NCI-H748 treated with DMSO at 0.1 percent for 48 hours (cell line): ENCODE measurements at regions not wholly inside any gene's neighbourhood (a gene's known extent, or its start where the extent isn't known, plus 50 kb on each side); places are given as distances from the start of the nearest gene placed in this dataset.
A peak's percentile ranks its signal among the peaks of the same experiment; 100 is the strongest.
"Not testable (repeated sequence)": the region's sequence is repeated elsewhere in the genome, so short reads cannot be mapped to it uniquely, and the experiment has no call there.

Experiments used
- DNase-seq: peaks from one replicate; lab custom pipeline; 2025; lab: John Stamatoyannopoulos, UW

DNA sequence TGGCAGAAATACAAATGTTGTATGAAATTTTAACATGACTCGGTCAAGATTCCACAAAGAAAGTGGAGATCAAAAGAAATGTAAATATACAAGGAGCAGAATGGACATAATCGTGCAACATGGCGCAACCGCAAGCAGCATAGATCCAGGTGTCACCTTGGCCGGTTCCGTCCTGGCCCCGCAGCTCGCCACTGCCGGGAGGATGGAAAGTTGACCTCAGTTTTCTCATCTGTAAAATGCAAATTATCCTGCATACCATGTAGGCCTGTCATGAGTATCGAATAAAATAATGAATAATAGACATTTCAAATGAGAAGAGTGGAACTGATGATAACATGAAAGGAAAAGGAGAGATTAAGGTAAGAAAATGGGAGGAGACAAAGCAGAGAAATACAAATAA, 427.3 kb upstream of the SMIM21 start:
- no peak for DNase-seq

- peak; percentile 14 for DNase-seq
Measured at GRCh38 chr18:75854174-75854573, 426.7 kb upstream of the SMIM21 start.

DNA sequence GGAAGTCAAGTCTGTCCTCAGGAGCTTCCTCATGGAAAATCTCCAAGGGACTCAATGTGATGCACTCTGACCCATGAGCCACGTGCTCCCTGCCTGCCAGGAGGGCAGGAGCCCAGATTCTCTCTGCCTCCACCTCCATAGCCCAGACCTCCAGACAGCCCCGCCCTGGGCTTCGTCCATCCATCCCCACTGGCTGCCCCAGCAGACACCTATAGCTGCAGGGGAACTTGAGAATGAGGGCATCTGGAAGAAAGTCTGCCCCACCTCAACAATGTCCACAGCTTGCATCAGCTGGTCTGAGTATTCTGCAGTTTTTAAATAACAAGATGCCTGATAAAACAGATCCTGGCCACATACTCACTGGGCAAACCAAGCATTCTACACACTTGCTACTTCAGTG, 418.8 kb upstream of the SMIM21 start:
- DNase-seq: no peak

DNA sequence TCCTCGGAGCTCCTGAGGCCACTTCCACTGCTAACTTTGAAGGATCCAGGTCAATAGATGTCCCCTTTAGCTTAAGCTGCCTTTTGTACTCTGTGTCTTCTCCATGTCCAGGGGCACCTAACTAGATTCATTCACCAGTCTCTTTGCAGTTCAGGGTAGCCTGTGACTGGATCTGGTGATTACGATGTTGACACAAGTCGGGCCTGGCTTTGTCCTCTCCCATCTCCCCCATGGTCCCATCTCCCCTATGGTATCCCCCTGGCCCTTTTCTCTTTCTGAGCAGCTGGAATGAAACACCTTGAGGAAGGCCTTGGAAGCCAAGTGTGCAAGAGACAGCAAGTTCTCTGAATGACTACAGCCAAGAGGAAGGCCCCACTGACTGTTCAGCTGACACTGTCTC, 417.9 kb upstream of the SMIM21 start:
- DNase-seq: no peak

GRCh38 chr18:75844146-75844545, 416.6 kb upstream of the SMIM21 start:
- DNase-seq: peak; percentile 4

- DNase-seq: no peak
Measured at GRCh38 chr18:75840131-75840530, 412.6 kb upstream of the SMIM21 start.

DNA sequence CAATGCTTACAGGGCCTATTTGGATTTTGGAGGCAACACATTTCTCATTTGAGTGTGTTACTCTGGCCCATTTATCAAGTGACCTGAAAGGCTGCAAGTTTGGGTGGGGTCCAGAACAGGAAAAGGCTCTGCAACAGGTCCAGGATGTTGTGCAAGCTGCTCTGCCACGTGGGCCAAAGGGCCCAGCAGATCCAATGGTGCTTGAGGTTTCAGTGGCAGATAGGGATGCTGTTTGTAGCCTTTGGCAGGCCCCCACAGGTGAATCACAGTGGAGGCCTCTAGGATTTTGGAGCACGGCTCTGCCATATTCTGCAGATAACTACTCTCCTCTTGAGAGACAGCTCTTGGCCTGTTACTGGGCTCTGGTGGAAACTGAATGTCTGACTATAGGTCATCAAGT, 412.2 kb upstream of the SMIM21 start:
- not testable (repeated sequence) for DNase-seq

DNA sequence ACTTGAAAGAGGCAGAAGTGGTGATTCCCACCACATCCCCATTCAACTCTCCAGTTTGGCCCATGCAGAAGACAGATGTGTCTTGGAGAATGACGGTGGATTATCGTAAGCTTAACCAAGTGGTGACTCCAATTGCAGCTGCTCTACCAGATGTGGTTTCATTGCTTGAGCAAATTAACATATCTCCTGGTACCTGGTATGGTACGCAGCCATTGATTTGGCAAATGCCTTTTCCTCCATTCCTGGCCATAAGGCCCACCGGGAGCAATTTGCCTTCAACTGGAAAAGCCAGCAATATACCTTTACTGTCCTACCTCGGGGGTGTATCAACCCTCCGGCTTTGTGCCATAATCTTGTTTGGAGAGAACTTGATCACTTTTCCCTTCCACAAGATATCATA, 411.5 kb upstream of the SMIM21 start:
- no peak for DNase-seq

DNA sequence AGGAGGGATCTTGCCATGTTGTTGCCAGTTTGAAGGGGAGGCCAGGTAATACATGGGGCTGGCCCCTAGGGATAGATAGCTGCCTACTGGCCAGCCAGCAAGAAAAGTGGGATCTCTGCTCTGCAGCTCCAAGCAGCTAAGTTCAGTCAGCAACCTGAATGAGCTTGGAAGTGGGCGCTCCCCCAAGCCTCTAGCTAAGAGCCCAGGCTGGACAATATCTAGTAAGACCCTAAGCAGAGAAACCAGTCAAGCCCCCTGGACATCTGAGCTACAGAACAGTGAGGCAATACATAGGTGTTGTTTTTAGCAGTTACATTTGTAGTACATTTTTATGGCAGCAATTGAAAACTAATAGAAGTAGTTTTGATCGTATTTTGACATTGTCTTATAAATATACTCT, 409.8 kb upstream of the SMIM21 start:
- DNase-seq: no peak

DNA sequence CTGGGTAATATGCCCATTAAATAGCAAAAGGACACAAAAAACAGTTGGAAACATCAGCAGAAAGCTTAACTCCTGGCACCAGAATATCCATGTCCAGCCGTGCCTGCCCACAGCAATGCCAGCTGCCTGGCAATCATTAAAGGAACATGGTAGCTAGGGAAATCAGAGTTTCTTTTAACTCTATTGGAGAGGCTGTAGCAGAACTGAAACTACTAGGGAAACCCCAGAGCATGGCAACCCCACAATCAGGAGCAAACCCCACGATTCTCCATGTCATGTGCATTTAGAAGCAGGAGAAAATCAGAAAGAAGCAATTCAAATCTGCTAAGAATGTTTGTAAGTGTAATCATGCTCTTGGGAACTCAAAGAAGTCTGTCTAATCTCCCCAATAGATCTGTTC, 409.0 kb upstream of the SMIM21 start:
- DNase-seq: no peak

DNA sequence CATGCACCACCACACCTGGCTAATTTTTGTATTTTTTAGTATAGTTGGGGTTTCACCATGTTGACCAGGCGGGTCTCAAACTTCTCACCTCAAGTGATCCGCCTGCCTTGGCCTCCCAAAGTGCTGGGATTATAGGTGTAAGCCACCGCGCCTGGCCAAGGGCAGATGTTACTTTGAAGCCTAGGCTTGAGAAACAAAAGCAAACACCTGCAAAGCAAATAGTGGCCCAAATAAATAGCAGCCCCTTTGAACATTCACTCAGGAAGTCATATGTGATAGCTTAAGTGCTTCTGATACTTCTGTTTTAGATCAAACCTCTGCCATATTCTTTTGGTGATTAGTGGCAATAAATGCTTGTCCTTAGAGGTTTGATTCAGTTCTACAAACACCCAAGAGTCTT, 404.5 kb upstream of the SMIM21 start:
- DNase-seq: no peak

DNA sequence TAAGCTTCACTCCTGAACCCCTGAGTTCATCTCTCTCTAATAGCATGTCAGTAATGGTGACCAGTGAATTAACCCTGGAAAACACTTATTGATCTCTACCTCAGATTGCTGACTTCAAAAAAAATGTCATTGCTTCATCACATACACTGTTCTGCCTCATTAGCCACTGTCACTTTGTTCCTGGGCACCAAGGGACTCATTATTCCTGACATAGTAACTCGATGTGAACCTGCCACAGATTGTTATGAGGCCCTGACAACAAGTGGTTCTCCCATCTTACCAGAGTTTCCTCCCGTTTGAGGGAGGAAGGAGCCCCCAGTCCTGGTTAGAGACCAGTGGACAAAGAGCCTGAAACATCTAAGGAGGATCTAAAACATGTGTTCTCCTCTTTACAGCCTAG, 403.3 kb upstream of the SMIM21 start:
- DNase-seq: no peak

- no peak for DNase-seq
Measured at GRCh38 chr18:75829091-75829490, 401.6 kb upstream of the SMIM21 start.

DNA sequence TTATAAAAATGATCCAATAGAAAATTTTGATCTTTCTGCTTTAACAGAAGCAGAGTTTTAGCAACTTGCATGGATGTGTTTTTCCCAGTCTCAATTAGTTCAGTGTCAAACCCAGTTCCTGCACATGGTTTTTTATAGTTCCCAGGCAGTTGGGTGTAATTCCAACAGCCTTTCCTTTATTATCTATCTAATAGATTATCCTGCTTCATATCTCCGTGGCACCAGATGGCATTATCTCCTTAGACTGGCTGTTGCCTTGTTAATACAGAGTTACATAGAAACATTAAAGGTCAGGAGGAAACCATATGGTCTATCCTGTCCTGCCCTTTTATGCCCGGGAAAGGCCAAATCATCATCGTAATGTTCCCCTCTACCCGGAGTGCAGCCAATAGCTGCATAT, 400.9 kb upstream of the SMIM21 start:
- no peak for DNase-seq

DNA sequence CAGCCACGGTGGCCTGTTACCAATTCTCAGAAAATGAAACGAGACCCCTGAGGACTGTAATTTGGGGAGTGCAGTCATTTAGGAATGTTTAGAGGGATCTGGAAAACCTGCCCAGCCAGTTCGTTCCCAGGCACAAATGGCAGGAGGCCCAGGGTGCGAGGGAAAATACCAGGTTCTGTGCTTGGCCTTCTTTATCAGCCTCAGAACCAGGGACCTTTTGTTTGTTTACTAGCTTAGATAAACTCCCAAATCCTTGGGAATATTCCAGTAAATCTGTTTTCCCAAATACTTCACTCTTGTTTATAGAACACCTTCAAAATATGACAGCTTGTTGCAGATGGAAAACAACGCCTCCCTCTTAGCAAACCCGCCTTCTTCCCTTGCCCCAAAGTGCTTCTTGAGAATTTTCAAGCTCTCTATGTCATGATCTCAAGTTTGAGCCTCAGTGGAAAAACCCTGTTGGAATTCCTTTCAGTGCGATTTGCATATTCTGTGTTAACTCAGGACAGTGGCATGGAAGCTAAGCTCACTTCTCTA, 400.3 kb upstream of the SMIM21 start:
- no peak for DNase-seq

- DNase-seq: no peak
Measured at GRCh38 chr18:75824661-75825060, 397.2 kb upstream of the SMIM21 start.

DNA sequence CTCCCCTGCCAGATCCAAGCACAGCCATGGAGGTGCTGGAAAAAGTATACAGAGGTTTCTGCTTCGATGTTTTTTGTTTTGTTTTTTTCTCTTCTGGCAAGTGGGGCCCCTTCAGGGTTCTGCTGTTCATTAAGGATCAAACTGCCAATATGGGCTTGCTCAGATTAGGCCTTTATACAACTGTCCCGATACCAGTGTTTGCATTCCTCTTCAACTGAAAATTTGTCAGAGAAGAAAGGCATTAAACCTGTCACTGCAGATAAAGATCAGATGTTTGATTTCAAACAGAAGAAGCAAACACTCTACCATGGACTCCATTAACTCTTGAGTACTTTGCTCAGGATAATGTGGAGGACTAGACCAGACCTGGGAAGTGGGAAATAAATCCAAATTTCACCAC, 396.0 kb upstream of the SMIM21 start:
- no peak for DNase-seq

GRCh38 chr18:75818383-75818782, 390.9 kb upstream of the SMIM21 start:
- DNase-seq: no peak

DNA sequence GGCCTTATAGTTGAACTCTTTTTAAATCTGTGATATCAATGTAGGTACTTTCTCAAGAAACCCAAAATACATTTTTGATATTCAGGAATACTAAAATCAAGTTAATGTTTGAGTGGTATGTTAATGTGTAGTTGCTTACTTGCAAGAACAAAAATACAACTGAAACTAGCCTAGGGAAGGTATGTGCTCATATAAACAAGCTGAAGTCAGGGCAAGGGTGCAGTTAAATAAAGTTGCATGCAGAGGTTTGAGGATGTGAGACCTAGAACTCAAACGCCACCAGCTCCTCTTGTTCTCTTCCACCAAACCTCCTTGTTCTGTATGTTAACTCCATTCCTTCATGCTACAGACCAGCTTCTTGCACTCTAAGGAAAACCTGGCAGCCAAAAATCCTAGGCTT, 388.3 kb upstream of the SMIM21 start:
- DNase-seq: no peak

DNA sequence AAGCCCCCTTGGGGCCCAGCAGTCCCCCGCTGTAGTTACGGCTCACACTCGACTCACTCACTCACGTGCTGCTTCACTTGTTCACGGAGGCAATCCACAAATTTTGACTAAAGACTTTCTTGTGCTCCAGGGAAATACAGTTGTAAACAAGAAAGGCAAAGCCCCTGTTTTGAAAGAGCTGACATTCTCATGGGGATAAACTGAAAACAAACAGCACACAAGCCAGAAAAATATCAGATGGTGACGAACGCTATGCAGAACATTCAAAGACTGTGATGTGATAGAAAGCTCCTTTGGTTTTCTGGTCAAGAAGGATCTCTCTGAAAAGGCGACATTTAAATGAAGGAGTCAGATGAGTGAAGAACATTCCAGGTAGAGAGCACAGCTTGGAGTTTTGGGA, 385.3 kb upstream of the SMIM21 start:
- no peak for DNase-seq

- peak; percentile 47 for DNase-seq
Measured at GRCh38 chr18:75810961-75811551, 383.6 kb upstream of the SMIM21 start.

DNA sequence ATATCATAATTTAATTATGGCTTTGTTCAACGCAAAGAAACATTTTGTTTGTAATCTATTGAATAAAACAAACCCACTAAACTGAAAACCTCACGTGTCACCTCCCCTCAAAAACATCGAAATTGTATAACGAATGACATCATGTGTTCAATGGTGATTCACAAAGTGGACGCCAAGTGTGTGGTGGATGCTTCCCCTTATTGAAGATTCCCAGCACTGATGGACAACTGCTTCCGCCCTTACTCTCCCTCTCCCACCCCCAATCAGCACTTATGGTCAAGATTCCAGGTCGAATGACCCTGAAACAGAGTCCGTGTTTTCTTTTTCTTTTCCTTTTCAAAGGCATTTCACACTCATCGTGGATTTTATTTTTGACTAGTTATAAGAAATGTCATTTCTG, 383.0 kb upstream of the SMIM21 start:
- no peak for DNase-seq

DNA sequence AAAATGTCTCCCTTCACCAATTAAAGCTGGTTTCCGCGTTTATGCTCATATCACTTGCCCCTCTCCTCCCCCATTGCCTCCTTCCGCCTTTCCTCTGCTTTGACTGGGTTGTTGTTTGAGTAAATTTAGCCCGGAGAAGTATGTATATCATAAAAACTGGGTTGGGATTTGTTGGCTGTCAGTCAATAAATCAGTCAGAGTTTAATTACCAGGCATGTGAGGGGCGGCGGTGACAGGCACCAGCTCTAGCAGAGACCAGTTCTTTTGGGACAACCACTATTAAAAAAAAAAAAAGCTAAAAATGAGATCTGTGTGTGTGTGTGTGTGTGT, 382.4 kb upstream of the SMIM21 start:
- DNase-seq: peak; percentile 70

DNA sequence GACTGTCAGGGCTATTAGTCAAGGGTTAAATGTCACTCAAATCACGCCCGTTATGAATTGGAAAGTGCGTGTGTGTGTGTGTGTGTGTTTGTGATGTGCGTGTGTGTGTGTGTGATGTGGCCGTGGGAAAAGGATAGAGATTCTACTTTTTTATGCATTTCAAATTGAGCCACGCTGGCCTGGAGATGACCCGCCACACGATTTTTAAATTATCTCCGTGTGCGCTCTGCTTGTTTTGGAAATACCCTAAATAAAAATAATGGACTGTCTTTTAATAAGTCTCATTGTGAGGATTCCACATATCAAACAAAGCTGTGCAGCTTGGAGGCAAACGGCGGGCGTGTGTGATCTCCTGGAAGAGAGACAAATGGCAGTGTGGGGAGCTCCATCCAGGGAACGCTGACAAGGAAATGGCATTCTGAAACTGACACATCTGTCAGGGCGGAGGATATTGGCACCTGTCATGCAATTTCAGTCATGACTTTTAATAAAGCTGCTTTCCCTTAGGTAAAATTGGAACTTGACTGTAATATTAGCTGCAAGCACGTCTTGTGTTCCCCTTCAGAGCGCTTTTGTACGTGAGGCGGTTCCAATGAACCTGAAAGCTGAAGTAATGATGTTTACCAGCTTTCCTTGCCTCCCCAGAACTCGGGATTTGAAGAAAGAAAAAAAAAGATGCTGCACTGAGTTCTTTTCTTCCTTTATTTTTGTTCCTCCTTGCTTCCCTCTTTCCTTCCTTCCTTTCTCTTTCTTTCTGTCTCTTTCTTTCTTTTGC, 381.8 kb upstream of the SMIM21 start:
- DNase-seq: peak; percentile 46
